HepG2 (cell line): ENCODE measurements at regions not wholly inside any gene's neighbourhood (a gene's known extent, or its start where the extent isn't known, plus 50 kb on each side); places are given as distances from the start of the nearest gene placed in this dataset.

Experiments used
- CTCF ChIP-seq: sonication (generic); formaldehyde crosslinking; IDR thresholded peaks from 2 replicates; pipeline ENCODE4 v1.5.0; 2020; ENCODE audit warnings: mild to moderate bottlenecking, missing genetic modification reagents, moderate library complexity
- SALL2 ChIP-seq: sonication (generic); formaldehyde crosslinking; IDR thresholded peaks from 2 replicates; pipeline ENCODE4 v1.8.1; 2023; ENCODE audit warnings: mild to moderate bottlenecking, missing genetic modification reagents, inconsistent platforms

GRCh38 chr9:78472111-78472510, 175.2 kb downstream of the PSAT1 start:
- TF ChIP-seq CTCF (CRISPR knock-in tag) (no peak), SALL2 (CRISPR knock-in tag) (no peak)
